SK-N-SH (cell line): ENCODE measurements at regions not wholly inside any gene's neighbourhood (a gene's known extent, or its start where the extent isn't known, plus 50 kb on each side); places are given as distances from the start of the nearest gene placed in this dataset.

ENCODE experiments used
- CTCF ChIA-PET: fragments of 300-600, 350-600 bp; formaldehyde crosslinking; extraction: SDS; loops from one replicate; lab custom pipeline; 2021; lab: Yijun Ruan, JAX
- POLR2A ChIA-PET: fragments of 350-600 bp; sonication (Branson Sonifier 250); formaldehyde crosslinking; extraction: SDS; loops from one replicate; lab custom pipeline; 2020; ENCODE audit warnings: antibody characterized with exemption, inconsistent platforms; lab: Yijun Ruan, JAX
- DNase-seq: peaks from one replicate; pipeline ENCODE4 v3.0.0; 2012
- H2AFZ ChIP-seq: fragments of 200-600 bp; sonication (generic); 2 replicates; pipeline ENCODE4 v1.8.1; 2016; ENCODE audit warnings: antibody characterized with exemption, mild to moderate bottlenecking, low read depth
- H3F3A ChIP-seq: fragments of 200-600 bp; sonication (generic); replicated peaks from 2 replicates; pipeline ENCODE3; 2016; ENCODE audit warnings: antibody characterized with exemption, mild to moderate bottlenecking; ENCODE audit not compliant: insufficient read depth
- H3K27ac ChIP-seq, 2 experiments: fragments of 200-500 bp in 1 of 2; fragments of 200-600 bp in 1 of 2; sonication (Bioruptor generic) in 1 of 2; sonication (generic), shearing (Covaris generic) in 1 of 2; 2 replicates each; pipeline versions ENCODE4 v1.5.1 to v1.6.1; 2014 to 2016; ENCODE audit warnings: low read depth in 2 of 2, inconsistent platforms in 1 of 2, low read length in 1 of 2, mild to moderate bottlenecking in 1 of 2, mixed read lengths in 1 of 2
- H3K27me3 ChIP-seq: fragments of 200-600 bp; sonication (generic), shearing (Covaris generic); 2 replicates; pipeline ENCODE4 v1.6.1; 2016; ENCODE audit warnings: mixed run types; ENCODE audit not compliant: insufficient read depth
- H3K36me3 ChIP-seq, 2 experiments: fragments of 200-500 bp in 1 of 2; fragments of 200-600 bp in 1 of 2; sonication (Bioruptor generic) in 1 of 2; sonication (generic) in 1 of 2; replicated peaks in 1 of 2; 2 replicates each; pipeline versions ENCODE3 to v1.5.1; 2014 to 2016; ENCODE audit warnings: low read length in 1 of 2, mild to moderate bottlenecking in 1 of 2; ENCODE audit not compliant: insufficient read depth in 2 of 2, control insufficient read depth in 1 of 2
- H3K4me1 ChIP-seq, 2 experiments: fragments of 200-500 bp in 1 of 2; fragments of 200-600 bp in 1 of 2; sonication (Bioruptor generic) in 1 of 2; sonication (generic), shearing (Covaris generic) in 1 of 2; 2 replicates each; pipeline versions ENCODE4 v1.5.1 to v1.6.1; 2014 to 2016; ENCODE audit warnings: low read depth in 1 of 2, low read length in 1 of 2, mixed run types in 1 of 2; ENCODE audit not compliant: insufficient read depth in 2 of 2, control insufficient read depth in 1 of 2
- H3K4me2 ChIP-seq: fragments of 200-600 bp; sonication (generic), shearing (Covaris generic); 2 replicates; pipeline ENCODE4 v1.6.1; 2017; ENCODE audit warnings: mixed run types
- H3K4me3 ChIP-seq, 2 experiments: fragments of 200-500 bp in 1 of 2; fragments of 200-600 bp in 1 of 2; sonication (Bioruptor generic) in 1 of 2; sonication (generic), shearing (Covaris generic) in 1 of 2; 2 replicates each; pipeline versions ENCODE4 v1.5.1 to v1.8.1; 2014 to 2016; ENCODE audit warnings: low read depth in 2 of 2, inconsistent platforms in 1 of 2, low read length in 1 of 2, mild to moderate bottlenecking in 1 of 2, mixed read lengths in 1 of 2, moderate library complexity in 1 of 2
- H3K79me2 ChIP-seq: fragments of 200-600 bp; sonication (generic); 2 replicates; pipeline ENCODE4 v1.8.1; 2017; ENCODE audit warnings: mild to moderate bottlenecking; ENCODE audit not compliant: insufficient read depth
- H3K9ac ChIP-seq: fragments of 200-600 bp; sonication (generic); 2 replicates; pipeline ENCODE4 v1.6.1; 2017; ENCODE audit warnings: mixed run types
- H3K9me2 ChIP-seq: fragments of 200-600 bp; sonication (generic); 2 replicates; pipeline ENCODE4 v1.6.1; 2017; ENCODE audit warnings: mixed run types
- H3K9me3 ChIP-seq: fragments of 200-600 bp; sonication (generic); 2 replicates; pipeline ENCODE4 v1.6.1; 2017; ENCODE audit warnings: mixed run types, mild to moderate bottlenecking, moderate library complexity
- H4K20me1 ChIP-seq: fragments of 200-600 bp; sonication (generic); 2 replicates; pipeline ENCODE4 v1.6.1; 2017; ENCODE audit warnings: mild to moderate bottlenecking, mixed run types; ENCODE audit not compliant: insufficient read depth
- CHD2 ChIP-seq: fragments of 150-350 bp; IDR thresholded peaks from 2 replicates; pipeline ENCODE4 v1.6.1; 2018; ENCODE audit warnings: low read length; ENCODE audit not compliant: partially characterized antibody
- CTCF ChIP-seq: fragments of 200-600 bp; sonication (generic); IDR thresholded peaks from 2 replicates; pipeline ENCODE4 v1.6.1; 2017; ENCODE audit warnings: antibody characterized with exemption, mild to moderate bottlenecking, moderate library complexity
- EP300 ChIP-seq, 2 experiments: IDR thresholded peaks; 2 replicates each; pipeline versions ENCODE4 v1.4.0 to v1.6.1; 2012; ENCODE audit warnings: borderline replicate concordance in 1 of 2, low read depth in 1 of 2, low read length in 1 of 2
- EZH2phosphoT487 ChIP-seq: fragments of 200-600 bp; sonication (generic); IDR thresholded peaks from 2 replicates; pipeline ENCODE4 v1.6.1; 2017; ENCODE audit warnings: low read depth, mixed run types, mild to moderate bottlenecking, antibody characterized with exemption, moderate library complexity, borderline replicate concordance
- FOSL2 ChIP-seq: IDR thresholded peaks from 2 replicates; pipeline ENCODE4 v1.4.0; 2012; ENCODE audit warnings: low read depth, mild to moderate bottlenecking, moderate library complexity, borderline replicate concordance
- FOXJ3 ChIP-seq: sonication (generic); formaldehyde crosslinking; IDR thresholded peaks from 2 replicates; pipeline ENCODE4 v1.5.1; 2020; ENCODE audit warnings: mild to moderate bottlenecking, missing genetic modification reagents
- FOXM1 ChIP-seq: IDR thresholded peaks from 2 replicates; pipeline ENCODE4 v1.4.0; 2012; ENCODE audit warnings: low read depth, mild to moderate bottlenecking
- GABPA ChIP-seq: IDR thresholded peaks from 2 replicates; pipeline ENCODE4 v1.4.0; 2012; ENCODE audit warnings: low read depth, mild to moderate bottlenecking
- JUND ChIP-seq: IDR thresholded peaks from 2 replicates; pipeline ENCODE4 v1.4.0; 2012
- MEF2A ChIP-seq: IDR thresholded peaks from 2 replicates; pipeline ENCODE4 v1.4.0; 2012; ENCODE audit warnings: low read depth, borderline replicate concordance
- NFIC ChIP-seq: IDR thresholded peaks from 2 replicates; pipeline ENCODE4 v1.4.0; 2012; ENCODE audit warnings: borderline replicate concordance
- NRF1 ChIP-seq: IDR thresholded peaks from 2 replicates; pipeline ENCODE4 v1.6.1; 2012; ENCODE audit warnings: low read depth, mild to moderate bottlenecking, low read length
- PBX3 ChIP-seq: IDR thresholded peaks from 2 replicates; pipeline ENCODE4; 2012
- RAD21 ChIP-seq: IDR thresholded peaks from 2 replicates; pipeline ENCODE4 v1.6.1; 2012; ENCODE audit warnings: mild to moderate bottlenecking, low read length
- REST ChIP-seq: IDR thresholded peaks from 2 replicates; pipeline ENCODE4 v1.6.1; 2012; ENCODE audit warnings: mild to moderate bottlenecking, low read depth, low read length, moderate library complexity
- RXRA ChIP-seq: IDR thresholded peaks from 2 replicates; pipeline ENCODE4 v1.4.0; 2012; ENCODE audit warnings: low read depth, mild to moderate bottlenecking, borderline replicate concordance
- SMC3 ChIP-seq: IDR thresholded peaks from 2 replicates; pipeline ENCODE4 v1.6.1; 2012; ENCODE audit warnings: low read depth, low read length, improper control_type of control experiment
- TCF12 ChIP-seq: IDR thresholded peaks from 2 replicates; pipeline ENCODE4 v1.4.0; 2012
- TEAD4 ChIP-seq: IDR thresholded peaks from 2 replicates; pipeline ENCODE4 v1.4.0; 2012; ENCODE audit warnings: mild to moderate bottlenecking, borderline replicate concordance; ENCODE audit not compliant: insufficient read depth
- YY1 ChIP-seq: IDR thresholded peaks from 2 replicates; pipeline ENCODE4 v1.4.0; 2012; ENCODE audit warnings: low read depth, mild to moderate bottlenecking
- ZBTB33 ChIP-seq: IDR thresholded peaks from 2 replicates; pipeline ENCODE4 v1.4.0; 2012; ENCODE audit warnings: low read depth, borderline replicate concordance
- WGBS: methylation state at CpG from one replicate; pipeline ENCODE4 v1.1.6; 2017; ENCODE audit warnings: low lambda C conversion rate; 5-methylcytosine and 5-hydroxymethylcytosine counted together

GRCh38 chr2:103161456-103162289 is 399.8 kb downstream of the TMEM182 start:
- ChIA-PET CTCF (interaction anchor here (0.7 to 2.6 kb wide), 47 partner anchors 8 to 1953 kb away, joined by 3 to 27 read pairs (median 4); no protein-coding TSS in a partner anchor), POLR2A (interaction anchor here (0.6 kb wide), 1 partner anchor 9 kb away, joined by 3 read pairs; no protein-coding TSS in a partner anchor)
- H3K4me1 ChIP-seq, result no peaks in the 10 kb centered on the region
- H3K27me3 ChIP-seq, result 0 out of 2 replicates have a peak, but pooled peaks cover 10% of the 10 kb centered on the region
- no peak overlapping the region for H3K4me2 ChIP-seq
- H3K36me3 ChIP-seq, result no peaks in the 10 kb centered on the region
- H3K9me2 ChIP-seq, result no peaks in the 10 kb centered on the region
- no peaks in the 10 kb centered on the region for H4K20me1 ChIP-seq
- TF ChIP-seq TCF12, result no peak
- no peak for TF ChIP-seq PBX3
- TF ChIP-seq CHD2, result no peak
- peak; percentile 65 for TF ChIP-seq SMC3
- TF ChIP-seq FOSL2, result no peak
- TF ChIP-seq JUND, result no peak
- peak; percentile 88 for TF ChIP-seq CTCF
- TF ChIP-seq FOXM1, result no peak
- no peak for TF ChIP-seq REST
- no peak for TF ChIP-seq NFIC
- TF ChIP-seq FOXJ3 (CRISPR knock-in tag), result no peak
- TF ChIP-seq RAD21, result peak; percentile 82
- TF ChIP-seq YY1, result no peak
- TF ChIP-seq ZBTB33, result no peak
- no peak for TF ChIP-seq GABPA
- no peak for TF ChIP-seq EP300 (IDR thresholded peaks at IDR 0.05; ENCODE audit: borderline replicate concordance in 1 of 2, low read depth in 1 of 2, low read length in 1 of 2)
- no peak for TF ChIP-seq MEF2A
- no peak for TF ChIP-seq EZH2phosphoT487
- TF ChIP-seq RXRA, result no peak
- TF ChIP-seq NRF1, result no peak
- TF ChIP-seq TEAD4, result no peak
- 18% methylated on average over 7 of the region's 7 CpGs for WGBS
- no peaks in the 10 kb centered on the region for H3K79me2 ChIP-seq
- no peaks in the 10 kb centered on the region for H3K9me3 ChIP-seq
- H3K27ac ChIP-seq, result no peak overlapping the region
- peak overlapping the region in 1 of 2 experiments; percentile 10; a peak in 1 of 4 replicates for H3K4me3 ChIP-seq
- no peaks in the 10 kb centered on the region for H3F3A ChIP-seq
- peak; percentile 49 for DNase-seq
- no peak overlapping the region for H3K9ac ChIP-seq
- H2AFZ ChIP-seq, result no peak overlapping the region
